CD14-positive monocyte (primary cell): ENCODE measurements at regions not wholly inside any gene's neighbourhood (a gene's known extent, or its start where the extent isn't known, plus 50 kb on each side); places are given as distances from the start of the nearest gene placed in this dataset.

Experiments
- DNase-seq, 3 donors: peaks; one replicate each; pipeline ENCODE4 v3.0.0-alpha.2; 2011 to 2022
- H2AFZ ChIP-seq: 2 replicates; pipeline ENCODE4 v1.6.0; 2012; ENCODE audit warnings: mild to moderate bottlenecking, low read depth, low read length, inconsistent platforms; ENCODE audit not compliant: insufficient read depth, poor library complexity, severe bottlenecking
- H3K27ac ChIP-seq, 2 donors: 1 replicate in 1 of 2; 2 replicates in 1 of 2; pipeline ENCODE4 v1.5.1; 2012 to 2013; ENCODE audit warnings: low read length in 2 of 2, control low read depth in 1 of 2, inconsistent platforms in 1 of 2, low read depth in 1 of 2, mild to moderate bottlenecking in 1 of 2
- H3K27me3 ChIP-seq, 2 donors: one replicate each; pipeline versions ENCODE4 v1.6.0 to v1.6.1; 2011 to 2013; ENCODE audit warnings: low read length in 2 of 2; ENCODE audit not compliant: control insufficient read depth in 2 of 2, insufficient read depth in 2 of 2
- H3K36me3 ChIP-seq, 2 donors: replicated peaks in 1 of 2; 1 replicate in 1 of 2; 2 replicates in 1 of 2; pipeline versions ENCODE4 v1.5.1 to v1.6.1; 2012 to 2013; ENCODE audit warnings: low read length in 2 of 2, control low read depth in 1 of 2, inconsistent platforms in 1 of 2, mild to moderate bottlenecking in 1 of 2; ENCODE audit not compliant: insufficient read depth in 2 of 2, control insufficient read depth in 1 of 2
- H3K4me1 ChIP-seq, 2 donors: 1 replicate in 1 of 2; 2 replicates in 1 of 2; pipeline versions ENCODE4 v1.5.1 to v1.6.1; 2012 to 2013; ENCODE audit warnings: low read length in 2 of 2, control low read depth in 1 of 2, inconsistent platforms in 1 of 2, mild to moderate bottlenecking in 1 of 2, moderate library complexity in 1 of 2; ENCODE audit not compliant: insufficient read depth in 2 of 2, control insufficient read depth in 1 of 2
- H3K4me2 ChIP-seq: replicated peaks from 2 replicates; pipeline ENCODE3; 2012; ENCODE audit warnings: low read length, moderate library complexity, mild to moderate bottlenecking; ENCODE audit not compliant: poor library complexity, severe bottlenecking; ENCODE audit errors: extremely low read depth
- H3K4me3 ChIP-seq, 3 experiments: fragments of 200-600 bp in 1 of 3; sonication (generic) in 1 of 3; replicated peaks in 1 of 3; 1 replicate in 2 of 3; 2 replicates in 1 of 3; pipeline ENCODE4 v1.5.1; 2011 to 2013; ENCODE audit warnings: low read length in 3 of 3, mild to moderate bottlenecking in 3 of 3, control low read depth in 2 of 3, low read depth in 2 of 3, inconsistent platforms in 1 of 3, moderate library complexity in 1 of 3
- H3K79me2 ChIP-seq: 2 replicates; pipeline ENCODE4 v1.6.0; 2012; ENCODE audit warnings: mild to moderate bottlenecking, control low read depth, inconsistent platforms, low read length, moderate library complexity; ENCODE audit not compliant: insufficient read depth
- H3K9ac ChIP-seq: 2 replicates; pipeline ENCODE4 v1.6.0; 2017; ENCODE audit warnings: low read length, mild to moderate bottlenecking; ENCODE audit not compliant: insufficient read depth, poor library complexity, severe bottlenecking
- H3K9me3 ChIP-seq, 2 donors: replicated peaks in 1 of 2; 1 replicate in 1 of 2; 2 replicates in 1 of 2; pipeline versions ENCODE4 v1.5.1 to v1.6.1; 2012 to 2013; ENCODE audit warnings: low read length in 2 of 2, control low read depth in 1 of 2; ENCODE audit not compliant: control insufficient read depth in 1 of 2, insufficient read depth in 1 of 2
- H4K20me1 ChIP-seq: 2 replicates; pipeline ENCODE4 v1.6.0; 2012; ENCODE audit warnings: mild to moderate bottlenecking, low read length, control low read depth, moderate library complexity; ENCODE audit not compliant: insufficient read depth
- H3K27ac Mint-ChIP-seq, 7 donors: one replicate each; pipeline ENCODE4 v1.8.0; 2020; ENCODE audit warnings: mild to moderate bottlenecking in 7 of 7, mixed read lengths in 7 of 7, moderate library complexity in 6 of 7, inconsistent platforms in 2 of 7
- H3K27me3 Mint-ChIP-seq, 3 donors: one replicate each; pipeline ENCODE4 v1.8.0; 2021 to 2022; ENCODE audit warnings: low read depth in 3 of 3, mild to moderate bottlenecking in 3 of 3, mixed read lengths in 3 of 3, moderate library complexity in 3 of 3, inconsistent platforms in 1 of 3
- H3K36me3 Mint-ChIP-seq, 2 donors: one replicate each; pipeline ENCODE4 v1.8.0; 2020; ENCODE audit warnings: mixed read lengths in 2 of 2, inconsistent platforms in 1 of 2, mild to moderate bottlenecking in 1 of 2
- H3K4me1 Mint-ChIP-seq: one replicate; pipeline ENCODE4 v1.8.0; 2020; ENCODE audit warnings: mild to moderate bottlenecking, mixed read lengths
- H3K4me3 Mint-ChIP-seq, 2 donors: one replicate each; pipeline ENCODE4 v1.8.0; 2020; ENCODE audit warnings: mild to moderate bottlenecking in 2 of 2, mixed read lengths in 2 of 2, moderate library complexity in 1 of 2
- H3K9me3 Mint-ChIP-seq, 7 donors: one replicate each; pipeline ENCODE4 v1.8.0; 2020 to 2022; ENCODE audit warnings: mixed read lengths in 7 of 7, mild to moderate bottlenecking in 6 of 7, moderate library complexity in 6 of 7, inconsistent platforms in 2 of 7
- CTCF ChIP-seq: fragments of 200-600 bp; IDR thresholded peaks from one replicate; pipeline ENCODE4 v1.8.0; 2022; ENCODE audit warnings: antibody characterized with exemption, mild to moderate bottlenecking
- WGBS: methylation state at CpG from one replicate; pipeline ENCODE4 v1.1.5; 2013; ENCODE audit warnings: missing lambda C conversion rate; ENCODE audit not compliant: insufficient coverage; 5-methylcytosine and 5-hydroxymethylcytosine counted together
- intact Hi-C, 2 donors: fragments of 100-400 bp; cut with micrococcal nuclease; formaldehyde crosslinking; loops; one replicate each; pipeline versions ENCODE4 v1.15.0 to v1.15.1; 2023

GRCh38 chr3:178120367-178120766 lies 415.9 kb upstream of the KCNMB2 start:
- Mint-ChIP-seq H3K36me3 (no peaks in the 10 kb centered on the region), H3K27ac (no peak overlapping the region), H3K4me3 (no peak overlapping the region), H3K4me1 (no peaks in the 10 kb centered on the region), H3K9me3 (peaks cover 1 to 20% (median 11%) of the 10 kb centered on the region in 7 donors), H3K27me3 (peaks cover 0 to 3% (median 0%) of the 10 kb centered on the region in 3 donors)
- Histone ChIP-seq H3K9ac (no peak overlapping the region), H4K20me1 (no peaks in the 10 kb centered on the region), H2AFZ (no peak overlapping the region), H3K27ac (no peak overlapping the region), H3K4me3 (no peak overlapping the region), H3K4me2 (no peak overlapping the region), H3K9me3 (peaks cover 0 to 5% of the 10 kb centered on the region in 2 donors), H3K27me3 (no peaks in the 10 kb centered on the region), H3K79me2 (no peaks in the 10 kb centered on the region), H3K4me1 (no peaks in the 10 kb centered on the region), H3K36me3 (no peaks in the 10 kb centered on the region)
- no peak for DNase-seq
- intact Hi-C loops: no loop called here
- no peak for TF ChIP-seq CTCF
- 100% methylated on average over 1 of the region's 2 CpGs for WGBS

GRCh38 chr3:178126686-178127085 lies 409.6 kb upstream of the KCNMB2 start:
- no peaks in the 10 kb centered on the region for H4K20me1 ChIP-seq

More at GRCh38 chr3:178126686-178127085, 409.6 kb upstream of the KCNMB2 start:
- no peaks in the 10 kb centered on the region for H3K4me1 ChIP-seq
- TF ChIP-seq CTCF: no peak
- Mint-ChIP-seq H3K27me3 (peaks cover 0 to under 1% (median 0%) of the 10 kb centered on the region in 3 donors), H3K4me3 (no peak overlapping the region), H3K9me3 (peaks cover 0 to 8% (median 3%) of the 10 kb centered on the region in 7 donors), H3K27ac (no peak overlapping the region), H3K4me1 (no peaks in the 10 kb centered on the region), H3K36me3 (no peaks in the 10 kb centered on the region)
- no peak overlapping the region for H3K4me2 ChIP-seq
- no peaks in the 10 kb centered on the region for H3K79me2 ChIP-seq
- H3K36me3 ChIP-seq: no peaks in the 10 kb centered on the region
- WGBS: no CpG with 5 or more reads among the region's 1 CpG
- no peak overlapping the region for H3K4me3 ChIP-seq
- intact Hi-C loops: no loop called here
- no peaks in the 10 kb centered on the region for H3K9me3 ChIP-seq
- no peak overlapping the region for H3K9ac ChIP-seq
- H3K27ac ChIP-seq: no peak overlapping the region
- H2AFZ ChIP-seq: no peak overlapping the region
- DNase-seq: no peak
- no peaks in the 10 kb centered on the region for H3K27me3 ChIP-seq
